ENCODE measurements at regions not wholly inside any gene's neighbourhood (a gene's known extent, or its start where the extent isn't known, plus 50 kb on each side); places are given as distances from the start of the nearest gene placed in this dataset.

DNA sequence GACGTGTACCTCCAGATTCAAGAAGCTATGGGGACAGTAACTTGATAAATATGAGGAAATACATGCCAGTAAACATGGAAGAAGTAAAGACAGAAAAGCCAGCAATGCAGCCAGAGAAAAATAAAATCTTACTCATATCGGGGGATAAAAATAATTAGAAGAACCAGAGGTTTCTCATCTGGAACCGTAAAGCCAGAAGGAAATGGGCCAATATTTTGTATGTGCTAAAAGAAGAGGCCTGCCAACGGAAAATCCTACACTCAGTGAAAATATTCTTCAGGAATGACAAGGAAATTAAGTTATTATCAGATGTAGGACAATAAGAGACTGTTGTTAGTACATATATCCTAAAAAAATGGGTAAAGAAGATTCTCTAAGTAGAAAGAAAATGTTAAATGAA is 401.2 kb downstream of the CDC14C start:
- H3K27me3 ChIP-seq, result no peaks in the 10 kb centered on the region
- TF ChIP-seq, protein P1, sequence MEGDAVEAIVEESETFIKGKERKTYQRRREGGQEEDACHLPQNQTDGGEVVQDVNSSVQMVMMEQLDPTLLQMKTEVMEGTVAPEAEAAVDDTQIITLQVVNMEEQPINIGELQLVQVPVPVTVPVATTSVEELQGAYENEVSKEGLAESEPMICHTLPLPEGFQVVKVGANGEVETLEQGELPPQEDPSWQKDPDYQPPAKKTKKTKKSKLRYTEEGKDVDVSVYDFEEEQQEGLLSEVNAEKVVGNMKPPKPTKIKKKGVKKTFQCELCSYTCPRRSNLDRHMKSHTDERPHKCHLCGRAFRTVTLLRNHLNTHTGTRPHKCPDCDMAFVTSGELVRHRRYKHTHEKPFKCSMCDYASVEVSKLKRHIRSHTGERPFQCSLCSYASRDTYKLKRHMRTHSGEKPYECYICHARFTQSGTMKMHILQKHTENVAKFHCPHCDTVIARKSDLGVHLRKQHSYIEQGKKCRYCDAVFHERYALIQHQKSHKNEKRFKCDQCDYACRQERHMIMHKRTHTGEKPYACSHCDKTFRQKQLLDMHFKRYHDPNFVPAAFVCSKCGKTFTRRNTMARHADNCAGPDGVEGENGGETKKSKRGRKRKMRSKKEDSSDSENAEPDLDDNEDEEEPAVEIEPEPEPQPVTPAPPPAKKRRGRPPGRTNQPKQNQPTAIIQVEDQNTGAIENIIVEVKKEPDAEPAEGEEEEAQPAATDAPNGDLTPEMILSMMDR (IDR thresholded peaks at IDR 0.05), result no peak
- TF ChIP-seq POLR2A (IDR thresholded peaks at IDR 0.05), result no peak
- TF ChIP-seq EP300 (IDR thresholded peaks at IDR 0.05), result no peak
- DNase-seq, result no peak
- no peak overlapping the region for H3K27ac ChIP-seq
- no peak overlapping the region for H3K4me3 ChIP-seq
- peaks cover 0 to 3% of the 10 kb centered on the region in 2 donors for H3K9me3 ChIP-seq
- intact Hi-C loops (cut with DNase I), result no loop called here
- H3K36me3 ChIP-seq, result no peaks in the 10 kb centered on the region
- WGBS, 3 donors, result 77 to 86% (median 85%) methylated on average over 4 of the region's 4 CpGs
- H3K4me1 ChIP-seq (ENCODE audit: insufficient read depth), result no peaks in the 10 kb centered on the region

DNA sequence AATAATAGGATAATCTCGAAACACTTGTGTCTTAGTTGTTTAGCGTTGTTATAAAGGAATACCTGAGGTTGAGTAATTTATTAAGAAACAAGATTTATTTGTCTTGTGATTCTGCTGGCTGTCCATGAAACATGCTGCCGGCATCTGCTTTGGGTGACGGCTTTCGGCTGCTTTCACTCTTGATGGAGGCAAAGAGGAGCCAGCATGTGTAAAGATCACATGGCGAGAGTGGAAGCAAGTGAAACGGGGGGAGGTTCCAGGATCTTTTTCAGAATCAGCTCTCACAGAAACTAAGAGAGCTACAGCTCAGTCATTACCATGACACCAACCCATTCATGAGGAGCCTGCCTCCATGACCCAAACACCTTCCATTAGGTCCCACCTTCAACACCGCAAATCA is 402.8 kb downstream of the CDC14C start:
- 90 to 93% (median 92%) methylated on average over 8 of the region's 8 CpGs for WGBS, 3 donors
- no peak for DNase-seq
- peaks cover 0 to 3% of the 10 kb centered on the region in 2 donors for H3K9me3 ChIP-seq
- no peak overlapping the region for H3K4me3 ChIP-seq
- H3K4me1 ChIP-seq (ENCODE audit: insufficient read depth), result no peaks in the 10 kb centered on the region
- no peak overlapping the region for H3K27ac ChIP-seq
- H3K27me3 ChIP-seq, result no peaks in the 10 kb centered on the region
- intact Hi-C loops (cut with DNase I), result no loop called here
- H3K36me3 ChIP-seq, result no peaks in the 10 kb centered on the region
- TF ChIP-seq EP300 (IDR thresholded peaks at IDR 0.05) (no peak), POLR2A (IDR thresholded peaks at IDR 0.05) (no peak)
- TF ChIP-seq, protein P1 (IDR thresholded peaks at IDR 0.05), result no peak

DNA sequence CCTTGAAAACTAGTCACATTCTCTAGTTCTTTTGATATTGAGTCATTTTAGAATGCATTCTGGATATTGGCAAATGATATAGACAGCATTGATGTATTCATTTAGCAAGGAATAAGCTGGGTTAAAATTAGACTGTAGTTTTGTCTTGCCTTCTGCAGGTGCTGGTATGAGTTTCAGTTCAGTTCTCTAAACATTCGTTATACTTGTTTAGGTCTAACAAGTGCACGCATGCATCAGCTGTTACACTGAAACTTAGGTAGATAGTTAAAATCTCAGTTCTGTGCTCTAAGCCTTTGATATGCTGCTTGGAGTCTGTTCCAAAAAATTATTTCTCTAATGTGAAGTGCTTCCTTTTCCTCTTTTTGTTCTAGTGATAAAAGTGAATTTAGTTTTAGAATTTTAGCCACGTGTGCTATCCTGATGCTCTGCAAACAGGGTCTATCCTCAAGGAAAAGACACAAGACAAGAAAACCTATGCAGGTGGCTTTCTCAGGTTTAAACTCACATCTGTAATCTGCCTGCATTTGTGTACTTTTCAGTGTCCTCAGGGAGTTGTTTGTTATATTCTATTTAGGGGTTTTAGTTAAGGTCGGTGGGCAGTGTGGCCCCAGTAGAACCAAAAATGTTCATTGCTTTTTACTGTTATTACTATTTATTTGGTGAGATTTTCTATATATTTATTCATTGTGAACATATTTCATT is 409.0 kb downstream of the CDC14C start:
- no peaks in the 10 kb centered on the region for H3K36me3 ChIP-seq
- intact Hi-C loops (cut with DNase I), result no loop called here
- DNase-seq, result no peak
- H3K4me3 ChIP-seq, result no peak overlapping the region
- H3K27ac ChIP-seq, result no peak overlapping the region
- H3K9me3 ChIP-seq, result no peaks in the 10 kb centered on the region
- H3K27me3 ChIP-seq, result no peaks in the 10 kb centered on the region
- WGBS, 3 donors, result 65 to 76% (median 71%) methylated on average over 4 of the region's 4 CpGs
- TF ChIP-seq POLR2A (IDR thresholded peaks at IDR 0.05) (no peak), EP300 (IDR thresholded peaks at IDR 0.05) (no peak)
- TF ChIP-seq, protein P1 (IDR thresholded peaks at IDR 0.05), result no peak
- no peaks in the 10 kb centered on the region for H3K4me1 ChIP-seq (ENCODE audit: insufficient read depth)

DNA sequence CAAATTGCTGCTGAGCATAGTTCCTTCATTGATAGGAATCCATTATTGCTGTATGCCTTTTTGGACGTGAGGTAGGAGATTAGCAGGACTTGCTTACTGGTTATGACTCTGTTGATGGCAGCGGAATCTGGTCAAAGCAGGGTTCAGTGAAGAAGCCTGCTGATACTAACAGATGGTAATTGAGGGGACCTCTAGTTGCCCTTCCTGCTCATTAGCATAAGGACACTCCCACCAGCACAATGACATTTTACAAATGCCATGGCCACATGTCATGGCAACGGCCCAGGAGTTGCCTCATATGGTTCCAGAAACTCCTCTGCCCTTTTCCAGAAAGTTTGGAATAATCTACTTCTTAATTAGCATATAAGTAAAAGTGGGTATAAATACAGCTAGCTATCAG is 417.5 kb downstream of the CDC14C start:
- WGBS, 3 donors, result 83 to 92% (median 89%) methylated on average over 3 of the region's 3 CpGs
- H3K9me3 ChIP-seq, result no peaks in the 10 kb centered on the region
- no peaks in the 10 kb centered on the region for H3K27me3 ChIP-seq
- H3K4me1 ChIP-seq (ENCODE audit: insufficient read depth), result no peaks in the 10 kb centered on the region
- H3K27ac ChIP-seq, result no peak overlapping the region
- DNase-seq, result no peak
- H3K36me3 ChIP-seq, result no peaks in the 10 kb centered on the region
- TF ChIP-seq POLR2A (IDR thresholded peaks at IDR 0.05) (no peak), EP300 (IDR thresholded peaks at IDR 0.05) (no peak)
- TF ChIP-seq, protein P1 (IDR thresholded peaks at IDR 0.05), result no peak
- intact Hi-C loops (cut with DNase I), result no loop called here
- no peak overlapping the region for H3K4me3 ChIP-seq
